ENCODE measurements at regions not wholly inside any gene's neighbourhood (a gene's known extent, or its start where the extent isn't known, plus 50 kb on each side); places are given as distances from the start of the nearest gene placed in this dataset.

GRCh38 chr6:95357380-95358020 lies 219.8 kb upstream of the MANEA start:
- no peaks in the 10 kb centered on the region for H3K27me3 Mint-ChIP-seq
- POLR2A ChIA-PET: no interaction called here
- H3K4me1 Mint-ChIP-seq: no peaks in the 10 kb centered on the region
- no peak overlapping the region for H3K4me3 Mint-ChIP-seq
- H3K9me3 Mint-ChIP-seq: no peaks in the 10 kb centered on the region
- no peak overlapping the region for H3K27ac Mint-ChIP-seq
- no peaks in the 10 kb centered on the region for H3K36me3 Mint-ChIP-seq
- DNase-seq (no peak), ATAC-seq (peak in 1 of 2 donors; percentile 20)

DNA sequence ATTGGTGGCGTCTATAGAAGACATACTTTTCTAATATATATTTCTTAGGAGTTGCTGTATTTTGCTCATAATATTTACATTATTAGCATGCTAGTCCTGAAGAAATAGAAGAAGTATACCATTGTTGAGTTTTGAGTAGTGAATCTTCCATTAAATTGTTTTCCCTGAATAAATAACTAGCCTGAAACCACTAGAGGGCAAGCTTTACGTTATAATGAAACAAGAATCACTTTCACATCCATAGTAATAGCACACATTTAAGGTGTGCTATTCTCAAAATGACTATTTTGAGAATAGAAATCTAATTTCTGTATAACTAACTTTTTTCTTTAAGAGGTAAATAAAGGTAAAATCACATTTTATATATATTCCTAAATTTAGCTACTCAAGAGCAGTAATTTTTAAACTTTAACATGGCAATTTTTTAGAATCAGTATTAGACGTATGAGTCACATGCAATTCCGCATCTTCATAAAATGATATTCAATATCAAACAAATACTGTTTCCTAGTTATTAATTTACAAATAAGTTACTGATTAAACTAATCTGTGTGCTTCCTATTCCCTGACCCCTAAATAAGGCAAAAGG lies 213.2 kb upstream of the MANEA start:
- Mint-ChIP-seq H3K4me3 (no peak overlapping the region), H3K9me3 (no peaks in the 10 kb centered on the region), H3K27me3 (peaks cover 0 to 3% (median 0%) of the 10 kb centered on the region in 5 donors), H3K36me3 (no peaks in the 10 kb centered on the region), H3K4me1 (no peaks in the 10 kb centered on the region), H3K27ac (no peak overlapping the region)
- DNase-seq: no peak
- POLR2A ChIA-PET: no interaction called here
- no peak for ATAC-seq

DNA sequence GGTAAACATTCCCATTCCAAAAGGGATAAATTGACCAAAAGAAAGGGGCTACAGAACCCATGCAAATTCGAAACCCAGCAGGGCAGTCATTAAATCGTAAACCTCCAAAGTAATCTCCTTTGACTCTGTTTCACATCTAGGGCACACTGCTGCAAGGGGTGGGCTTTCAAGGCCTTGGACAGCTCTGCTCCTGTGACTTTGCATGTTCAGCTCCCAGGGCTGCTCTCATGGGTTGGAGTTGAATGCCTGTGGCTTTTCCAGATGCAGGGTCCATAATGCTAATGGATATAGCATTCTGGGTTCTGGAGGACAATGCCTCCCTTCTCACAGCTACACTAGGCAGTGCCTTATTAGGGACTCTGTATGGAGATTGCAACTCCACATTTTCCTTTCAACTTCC lies 211.9 kb upstream of the MANEA start:
- POLR2A ChIA-PET: no interaction called here
- no peak overlapping the region for H3K27ac Mint-ChIP-seq

DNA sequence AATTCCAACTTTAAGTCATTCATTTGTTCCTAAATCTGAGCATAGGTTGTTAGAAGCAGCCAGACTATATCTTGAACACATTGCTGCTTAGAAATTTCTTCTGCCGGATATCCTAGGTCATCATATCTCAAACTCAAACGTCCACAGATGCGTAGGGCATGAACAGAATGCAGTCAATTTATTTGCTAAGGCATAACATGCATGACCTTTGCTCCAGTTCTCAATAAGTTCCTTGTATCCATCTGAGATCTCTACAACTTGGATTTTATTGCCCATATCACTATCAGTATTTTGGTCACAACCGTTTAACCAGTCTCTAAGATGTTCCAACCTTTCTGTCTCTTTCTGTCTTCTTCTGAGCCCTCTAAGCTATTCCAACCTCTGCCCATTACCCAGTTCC lies 210.9 kb upstream of the MANEA start:
- Mint-ChIP-seq H3K27ac (no peak overlapping the region), H3K4me1 (no peaks in the 10 kb centered on the region), H3K36me3 (no peaks in the 10 kb centered on the region), H3K9me3 (no peaks in the 10 kb centered on the region), H3K27me3 (peaks cover 0 to 3% (median 0%) of the 10 kb centered on the region in 5 donors), H3K4me3 (no peak overlapping the region)
- no peak for DNase-seq
- POLR2A ChIA-PET: no interaction called here
- ATAC-seq: no peak

More for the DNA sequence above, 211.9 kb upstream of the MANEA start:
- no peak for ATAC-seq
- H3K4me1 Mint-ChIP-seq: no peaks in the 10 kb centered on the region
- DNase-seq: no peak
- H3K9me3 Mint-ChIP-seq: no peaks in the 10 kb centered on the region
- H3K4me3 Mint-ChIP-seq: no peak overlapping the region
- peaks cover 0 to 3% (median 0%) of the 10 kb centered on the region in 5 donors for H3K27me3 Mint-ChIP-seq
- no peaks in the 10 kb centered on the region for H3K36me3 Mint-ChIP-seq

DNA sequence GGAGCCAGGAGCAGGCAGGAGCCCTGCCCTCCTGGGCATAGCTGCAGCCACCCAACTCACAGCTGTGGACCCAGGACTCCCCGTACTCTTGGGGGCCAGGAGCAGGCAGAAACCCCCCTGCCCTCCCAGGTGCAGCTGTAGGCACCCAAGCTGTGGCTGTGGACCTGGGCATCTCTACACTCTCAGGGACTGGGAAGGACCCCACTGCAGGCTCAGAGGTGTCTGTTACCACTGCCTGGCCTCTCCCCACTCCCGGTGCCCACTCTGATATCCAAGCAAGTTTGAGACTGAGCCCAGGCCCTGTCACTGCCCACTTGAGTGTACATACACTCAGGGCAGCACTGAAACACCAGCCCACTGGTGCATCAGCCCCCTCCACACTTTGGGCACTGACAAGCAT lies 193.5 kb upstream of the MANEA start:
- H3K27me3 Mint-ChIP-seq: peaks cover 0 to 4% (median 0%) of the 10 kb centered on the region in 5 donors
- no peaks in the 10 kb centered on the region for H3K4me1 Mint-ChIP-seq
- peaks cover 0 to 15% (median 4%) of the 10 kb centered on the region in 9 donors for H3K9me3 Mint-ChIP-seq
- no peak for ATAC-seq
- no peak overlapping the region for H3K27ac Mint-ChIP-seq
- no peak for DNase-seq
- no peak overlapping the region for H3K4me3 Mint-ChIP-seq
- POLR2A ChIA-PET: no interaction called here
- H3K36me3 Mint-ChIP-seq: peaks cover 0 to 6% (median 0%) of the 10 kb centered on the region in 3 donors

DNA sequence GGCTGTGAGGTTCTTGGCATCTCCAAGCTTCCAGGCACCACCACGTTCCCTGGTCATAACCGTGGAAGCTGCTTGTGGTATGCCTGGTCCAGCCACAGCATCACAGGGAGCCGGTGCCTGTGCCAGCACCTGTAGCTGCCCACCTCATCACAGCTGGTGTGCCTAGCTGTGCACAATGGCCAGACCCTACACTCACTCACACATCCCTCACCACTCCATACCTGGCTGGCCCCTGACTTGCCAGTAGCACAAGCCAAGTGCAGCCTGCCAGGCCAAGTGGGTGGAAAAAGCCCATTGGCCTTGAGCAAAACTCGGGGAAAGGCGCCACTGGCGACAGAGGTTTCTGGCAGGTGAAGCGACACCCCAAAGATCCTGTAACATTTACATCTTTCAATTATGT lies 192.3 kb upstream of the MANEA start:
- POLR2A ChIA-PET: no interaction called here
- no peak overlapping the region for H3K4me3 Mint-ChIP-seq
- no peak overlapping the region for H3K27ac Mint-ChIP-seq
- no peaks in the 10 kb centered on the region for H3K36me3 Mint-ChIP-seq
- ATAC-seq (no peak), DNase-seq (no peak)
- H3K9me3 Mint-ChIP-seq: peaks cover 0 to 8% (median 2%) of the 10 kb centered on the region in 9 donors
- no peaks in the 10 kb centered on the region for H3K4me1 Mint-ChIP-seq
- peaks cover 0 to 3% (median 0%) of the 10 kb centered on the region in 5 donors for H3K27me3 Mint-ChIP-seq

- ATAC-seq: no peak
- Mint-ChIP-seq H3K27ac (no peak overlapping the region), H3K9me3 (peaks cover 0 to 4% (median 0%) of the 10 kb centered on the region in 9 donors), H3K4me1 (no peaks in the 10 kb centered on the region), H3K4me3 (no peak overlapping the region), H3K27me3 (peaks cover 0 to 9% (median 0%) of the 10 kb centered on the region in 5 donors), H3K36me3 (no peaks in the 10 kb centered on the region)
- no peak for DNase-seq
- POLR2A ChIA-PET: no interaction called here
Measured at GRCh38 chr6:95387845-95388244, 189.5 kb upstream of the MANEA start.

- no peak overlapping the region for H3K4me3 Mint-ChIP-seq
- no peaks in the 10 kb centered on the region for H3K4me1 Mint-ChIP-seq
- DNase-seq (no peak), ATAC-seq (no peak)
- H3K9me3 Mint-ChIP-seq: no peaks in the 10 kb centered on the region
- no peaks in the 10 kb centered on the region for H3K36me3 Mint-ChIP-seq
- H3K27me3 Mint-ChIP-seq: peaks cover 0 to 4% (median 0%) of the 10 kb centered on the region in 5 donors
- H3K27ac Mint-ChIP-seq: no peak overlapping the region
- POLR2A ChIA-PET: no interaction called here
Measured at GRCh38 chr6:95404777-95405176, 172.6 kb upstream of the MANEA start.

- Mint-ChIP-seq H3K4me1 (no peaks in the 10 kb centered on the region), H3K4me3 (no peak overlapping the region)
Measured at GRCh38 chr6:95408111-95408510, 169.2 kb upstream of the MANEA start.

DNA sequence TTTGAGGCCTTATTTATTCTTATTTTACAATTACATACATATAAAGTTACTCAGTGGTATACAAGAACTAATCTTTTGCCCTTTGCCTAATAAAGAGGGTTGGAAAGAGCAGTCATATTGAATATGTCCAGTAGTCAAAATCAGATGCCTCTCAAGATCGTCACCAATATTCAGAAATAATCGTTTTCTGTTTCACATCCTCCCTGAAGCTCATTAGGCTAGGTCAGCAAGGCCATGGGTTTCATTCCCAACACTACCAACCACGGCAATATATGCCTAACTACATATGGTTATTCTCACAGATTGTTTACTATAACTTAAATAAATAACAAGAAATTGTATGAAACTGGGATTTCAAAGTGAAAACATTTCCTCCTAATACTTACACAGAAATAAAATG lies 167.2 kb upstream of the MANEA start:
- Mint-ChIP-seq H3K27ac (no peak overlapping the region), H3K4me3 (no peak overlapping the region), H3K4me1 (no peaks in the 10 kb centered on the region), H3K9me3 (no peaks in the 10 kb centered on the region), H3K36me3 (no peaks in the 10 kb centered on the region), H3K27me3 (peaks cover 0 to 5% (median 0%) of the 10 kb centered on the region in 5 donors)
- no peak for ATAC-seq
- POLR2A ChIA-PET: no interaction called here
- DNase-seq: no peak

More at GRCh38 chr6:95408111-95408510, 169.2 kb upstream of the MANEA start:
- Mint-ChIP-seq H3K27me3 (peaks cover 0 to 4% (median 0%) of the 10 kb centered on the region in 5 donors), H3K36me3 (no peaks in the 10 kb centered on the region), H3K27ac (no peak overlapping the region), H3K9me3 (no peaks in the 10 kb centered on the region)
- POLR2A ChIA-PET: no interaction called here
- DNase-seq (no peak), ATAC-seq (no peak)

GRCh38 chr6:95413789-95414188 lies 163.5 kb upstream of the MANEA start:
- no peak overlapping the region for H3K4me3 Mint-ChIP-seq
- no peak for ATAC-seq
- no peak overlapping the region for H3K27ac Mint-ChIP-seq
- POLR2A ChIA-PET: no interaction called here
- no peak for DNase-seq
- H3K36me3 Mint-ChIP-seq: no peaks in the 10 kb centered on the region
- H3K9me3 Mint-ChIP-seq: no peaks in the 10 kb centered on the region
- H3K4me1 Mint-ChIP-seq: no peaks in the 10 kb centered on the region
- peaks cover 0 to 6% (median 3%) of the 10 kb centered on the region in 5 donors for H3K27me3 Mint-ChIP-seq

DNA sequence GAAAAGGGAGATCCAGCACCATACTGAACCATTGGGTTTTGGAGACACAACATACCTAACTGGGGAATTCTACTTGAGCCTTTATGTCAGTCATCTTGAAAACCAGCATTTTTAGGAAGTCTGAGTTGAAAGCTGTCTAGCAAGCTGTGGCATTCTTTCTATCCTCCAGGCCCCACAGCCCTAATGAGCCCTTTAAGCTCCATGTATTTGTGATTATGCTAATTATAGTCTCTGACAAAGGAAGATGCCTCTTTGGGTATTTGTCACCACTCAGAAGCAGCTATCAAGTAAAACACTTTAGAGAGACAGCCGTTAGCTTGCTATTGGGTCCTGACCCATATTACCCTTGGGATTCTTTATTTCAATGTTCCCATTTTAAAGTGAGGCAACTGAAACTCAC lies 159.5 kb upstream of the MANEA start:
- Mint-ChIP-seq H3K4me1 (no peaks in the 10 kb centered on the region), H3K27ac (no peak overlapping the region), H3K4me3 (no peak overlapping the region), H3K27me3 (peaks cover 0 to 8% (median 3%) of the 10 kb centered on the region in 5 donors), H3K9me3 (peaks cover 0 to 25% (median 10%) of the 10 kb centered on the region in 9 donors), H3K36me3 (peaks cover 0 to 18% (median 0%) of the 10 kb centered on the region in 3 donors)
- POLR2A ChIA-PET: no interaction called here
- DNase-seq (no peak), ATAC-seq (no peak)

- Mint-ChIP-seq H3K9me3 (peaks cover 0 to 25% (median 10%) of the 10 kb centered on the region in 9 donors), H3K27me3 (peaks cover 0 to 8% (median 4%) of the 10 kb centered on the region in 5 donors), H3K4me1 (no peaks in the 10 kb centered on the region), H3K36me3 (peaks cover 0 to 18% (median 0%) of the 10 kb centered on the region in 3 donors), H3K27ac (no peak overlapping the region), H3K4me3 (no peak overlapping the region)
- ATAC-seq (no peak), DNase-seq (no peak)
- POLR2A ChIA-PET: no interaction called here
Measured at GRCh38 chr6:95420792-95421191, 156.5 kb upstream of the MANEA start.

DNA sequence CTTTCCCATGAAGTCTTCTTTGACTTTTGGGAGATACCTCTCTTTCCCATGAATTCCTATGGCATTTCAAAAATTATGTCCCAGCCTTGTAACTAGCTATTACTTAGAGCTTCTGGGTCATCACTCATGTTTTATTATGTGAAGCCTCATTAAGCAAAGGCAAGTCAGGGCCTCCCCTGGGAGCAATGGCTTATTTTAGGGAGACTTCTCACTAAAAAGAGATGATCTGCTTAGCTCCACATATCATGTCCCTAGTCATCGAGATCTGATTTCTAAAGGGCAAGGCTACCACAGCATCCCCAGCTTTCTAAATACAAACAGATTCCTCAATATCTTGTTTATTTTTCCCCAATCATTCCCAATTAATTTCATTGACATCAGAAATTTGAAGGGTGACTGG lies 154.0 kb upstream of the MANEA start:
- no peak overlapping the region for H3K4me3 Mint-ChIP-seq
- POLR2A ChIA-PET: no interaction called here
- peaks cover 0 to 18% (median 0%) of the 10 kb centered on the region in 3 donors for H3K36me3 Mint-ChIP-seq
- DNase-seq (no peak), ATAC-seq (no peak)
- no peaks in the 10 kb centered on the region for H3K4me1 Mint-ChIP-seq
- peaks cover 0 to 25% (median 10%) of the 10 kb centered on the region in 9 donors for H3K9me3 Mint-ChIP-seq
- peaks cover 0 to 5% (median 3%) of the 10 kb centered on the region in 5 donors for H3K27me3 Mint-ChIP-seq
- no peak overlapping the region for H3K27ac Mint-ChIP-seq

All from naive thymus-derived CD8-positive, alpha-beta T cell (primary cell).